Left cardiac atrium (tissue), 4 donors: ENCODE measurements at regions not wholly inside any gene's neighbourhood (a gene's known extent, or its start where the extent isn't known, plus 50 kb on each side); places are given as distances from the start of the nearest gene placed in this dataset.
A peak's percentile ranks its signal among the peaks of the same experiment; 100 is the strongest.

Experiments
- ATAC-seq, 2 donors: fragments of 200-7000 bp; cut with Tn5 transposase; one replicate each; pipeline ENCODE4 v1.9.1; 2020; ENCODE audit warnings: mild to moderate bottlenecking in 2 of 2, moderate library complexity in 2 of 2
- DNase-seq: peaks from one replicate; pipeline ENCODE4 v3.0.0-alpha.2; 2020
- intact Hi-C, 2 donors: fragments of 100-400 bp; cut with DNase I; formaldehyde crosslinking; loops; one replicate each; pipeline versions ENCODE4 v1.14.1 to v1.15.1; 2022 to 2023
- donor health status: DM: no; HTN: yes; CAD: no.
- donor health status: DM: no; HTN: yes; CAD: no; lungs with severe emphysema.
- donor health status: DM: yes; HTN: yes; CAD: no.
- donor health status: Dilated cardiomyopathy.

DNA sequence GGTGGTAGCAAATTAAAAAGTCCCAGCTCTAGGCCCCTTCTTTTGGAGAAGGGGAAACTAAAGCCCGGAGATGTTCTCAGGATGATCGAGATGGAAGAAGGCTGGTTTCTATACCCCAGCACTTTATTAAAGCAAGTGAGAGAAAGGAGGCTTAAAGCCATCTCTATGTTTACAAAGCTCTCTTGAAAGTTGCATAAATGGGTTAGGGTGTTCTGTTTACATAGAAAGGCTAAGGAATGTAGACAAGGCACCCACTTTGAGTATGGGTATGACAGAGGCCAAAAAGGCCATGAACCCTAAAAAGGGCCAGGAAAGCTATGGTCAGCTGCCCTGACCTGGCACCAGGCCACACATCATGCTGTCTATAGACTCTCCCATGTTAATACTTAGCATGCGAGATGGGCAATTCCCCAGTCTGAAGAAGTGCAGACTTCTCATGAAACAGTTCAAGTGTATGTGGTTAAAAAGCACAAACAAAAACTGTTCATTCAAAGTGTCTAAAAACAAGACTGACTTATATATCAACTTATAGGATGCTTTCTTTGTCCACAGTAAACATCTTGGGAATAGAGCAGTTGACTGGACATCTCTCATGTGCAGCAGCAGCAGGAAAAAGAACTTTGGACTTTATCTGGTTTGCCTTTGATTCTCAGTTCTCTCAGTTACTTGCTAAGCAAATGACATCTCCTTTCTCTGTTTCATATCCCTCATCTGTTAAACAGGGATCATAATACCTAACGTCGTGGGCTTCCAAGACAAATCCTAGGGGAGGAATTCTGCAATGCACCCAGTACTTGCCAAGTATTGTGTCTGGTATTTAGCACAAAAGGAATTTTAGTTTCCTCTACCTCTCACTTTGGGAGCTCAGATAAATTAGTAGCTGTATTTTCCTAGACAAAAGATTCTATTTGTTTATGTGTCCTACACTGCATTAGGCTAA lies 521.6 kb downstream of the PLPP3 start:
- no peak for DNase-seq
- intact Hi-C loops: no loop called here
- ATAC-seq: no peak

DNA sequence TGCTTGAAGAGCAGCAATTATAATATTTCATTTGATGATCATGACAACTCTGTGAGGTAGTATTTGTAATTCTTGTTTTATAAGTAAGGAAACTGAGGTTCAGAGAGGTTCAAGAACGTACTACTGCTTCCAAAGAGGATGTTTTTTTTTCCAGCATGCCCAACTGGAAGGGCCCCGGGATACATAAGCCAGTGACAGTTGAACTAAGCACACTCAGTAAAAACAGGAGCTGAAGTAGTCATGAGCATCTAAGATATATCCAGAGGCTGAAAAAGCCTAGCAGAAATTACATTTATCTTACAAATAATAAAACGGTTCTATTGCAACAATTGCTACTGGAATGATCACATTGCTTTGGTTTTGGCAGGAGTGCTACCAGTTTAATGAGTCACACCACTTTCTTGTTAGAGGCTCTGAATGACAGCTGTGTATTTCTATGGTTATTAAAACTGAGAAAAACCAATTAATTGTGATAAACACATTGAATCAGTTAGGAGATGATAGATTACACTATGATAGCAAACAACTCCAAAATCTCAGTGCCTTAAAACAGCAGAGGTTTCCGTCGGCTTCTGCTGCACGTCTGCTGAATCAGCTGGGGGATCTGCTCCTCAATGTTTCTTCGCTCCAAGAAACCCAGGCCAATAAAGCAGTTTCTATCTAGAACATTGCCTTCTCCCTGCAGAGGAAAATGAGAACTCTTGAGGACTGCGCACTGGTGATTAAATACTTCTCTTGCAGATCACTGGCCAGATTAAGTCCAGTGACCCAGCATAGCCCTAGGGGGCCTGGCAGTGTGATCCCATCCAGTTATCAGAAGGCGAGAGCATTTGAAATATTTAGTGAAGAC lies 522.7 kb downstream of the PLPP3 start:
- intact Hi-C loops: no loop called here
- peak in 1 of 2 donors; percentile 23 for ATAC-seq
- no peak for DNase-seq

DNA sequence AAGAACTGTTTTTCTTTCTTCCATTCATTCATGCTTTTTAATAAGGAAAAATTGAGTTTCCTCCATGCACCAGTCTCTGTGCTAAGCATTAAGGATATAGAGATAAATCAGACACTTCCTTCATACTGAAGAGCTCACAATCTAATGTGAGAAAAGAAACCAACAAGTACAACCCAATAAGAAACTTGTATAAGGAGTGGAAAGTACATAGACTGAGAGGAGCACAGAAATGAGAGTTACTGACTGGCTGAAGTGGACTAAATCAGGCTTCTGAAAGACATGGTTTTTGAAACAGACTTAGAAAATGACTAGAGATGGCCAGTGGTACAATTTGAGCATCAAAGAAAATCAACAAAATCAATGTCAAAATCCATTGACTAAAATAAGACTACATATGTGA lies 524.4 kb downstream of the PLPP3 start:
- ATAC-seq (no peak), DNase-seq (no peak)
- intact Hi-C loops: no loop called here

GRCh38 chr1:56052041-56052440 lies 527.3 kb downstream of the PLPP3 start:
- intact Hi-C loops: no loop called here
- no peak for DNase-seq
- no peak for ATAC-seq

DNA sequence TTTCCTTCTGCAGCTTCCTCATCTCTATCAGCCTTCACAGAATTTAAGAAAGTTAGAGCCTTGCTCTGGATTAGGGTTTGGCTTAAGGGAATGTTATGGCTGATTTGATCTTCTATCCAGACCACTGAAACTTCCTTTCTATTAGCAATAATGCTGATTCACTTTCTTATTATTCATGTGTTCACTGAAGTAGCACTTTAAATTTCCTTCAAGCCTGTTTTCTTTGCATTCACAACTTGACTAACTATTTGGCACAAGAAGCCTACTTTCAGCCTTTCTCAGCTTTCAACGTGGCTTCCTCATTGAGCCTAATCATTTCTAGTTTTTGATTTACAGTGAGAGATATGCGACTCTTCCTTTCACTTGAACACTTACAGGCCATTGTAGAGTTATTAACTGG lies 528.5 kb downstream of the PLPP3 start:
- intact Hi-C loops: no loop called here
- ATAC-seq (no peak), DNase-seq (no peak)

- intact Hi-C loops: no loop called here
- no peak for DNase-seq
- no peak for ATAC-seq
Observed at GRCh38 chr1:56045477-56045876, 533.9 kb downstream of the PLPP3 start.

GRCh38 chr1:56045062-56045461 lies 534.3 kb downstream of the PLPP3 start:
- DNase-seq (no peak), ATAC-seq (no peak)
- intact Hi-C loops: no loop called here

GRCh38 chr1:56036479-56036878 lies 542.9 kb downstream of the PLPP3 start:
- no peak for ATAC-seq
- intact Hi-C loops: no loop called here
- no peak for DNase-seq

DNA sequence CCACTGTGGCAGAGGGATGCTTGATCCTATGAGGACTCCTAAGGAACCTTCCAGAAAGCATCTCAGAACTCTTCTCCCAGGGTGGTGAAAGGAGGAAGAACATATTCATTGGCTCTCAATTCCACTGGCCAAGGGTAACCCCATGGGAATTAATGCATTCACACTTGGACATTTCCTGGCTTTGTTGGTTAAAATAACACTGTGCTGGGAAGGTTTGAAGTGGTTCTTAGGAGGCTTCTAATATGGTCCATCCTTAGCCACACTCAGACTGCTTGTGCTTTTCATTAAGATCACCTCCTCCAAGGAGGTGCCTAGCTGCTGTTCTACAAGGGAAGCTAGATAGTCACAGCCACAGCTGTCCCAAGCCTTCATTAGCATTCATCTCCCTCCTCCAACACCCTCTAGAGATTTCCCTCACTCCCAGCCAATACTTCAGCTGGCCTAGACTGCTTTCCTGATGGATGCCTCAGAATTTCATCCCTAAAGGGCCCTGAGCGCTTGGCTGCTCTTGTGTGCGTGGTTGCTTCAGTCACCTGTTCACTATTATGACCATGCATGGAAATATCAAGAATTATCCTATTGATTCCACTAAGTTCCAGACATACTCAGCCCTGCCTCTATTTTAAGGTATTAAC lies 544.4 kb downstream of the PLPP3 start:
- intact Hi-C loops: no loop called here
- ATAC-seq: peak; percentile 19 to 48
- DNase-seq: no peak

GRCh38 chr1:56034222-56034621 lies 545.1 kb downstream of the PLPP3 start:
- intact Hi-C loops: no loop called here
- ATAC-seq (peak in 1 of 2 donors; percentile 56), DNase-seq (no peak)

- ATAC-seq: no peak
- intact Hi-C loops: no loop called here
- no peak for DNase-seq
Observed at GRCh38 chr1:56033321-56034037, 545.9 kb downstream of the PLPP3 start.

DNA sequence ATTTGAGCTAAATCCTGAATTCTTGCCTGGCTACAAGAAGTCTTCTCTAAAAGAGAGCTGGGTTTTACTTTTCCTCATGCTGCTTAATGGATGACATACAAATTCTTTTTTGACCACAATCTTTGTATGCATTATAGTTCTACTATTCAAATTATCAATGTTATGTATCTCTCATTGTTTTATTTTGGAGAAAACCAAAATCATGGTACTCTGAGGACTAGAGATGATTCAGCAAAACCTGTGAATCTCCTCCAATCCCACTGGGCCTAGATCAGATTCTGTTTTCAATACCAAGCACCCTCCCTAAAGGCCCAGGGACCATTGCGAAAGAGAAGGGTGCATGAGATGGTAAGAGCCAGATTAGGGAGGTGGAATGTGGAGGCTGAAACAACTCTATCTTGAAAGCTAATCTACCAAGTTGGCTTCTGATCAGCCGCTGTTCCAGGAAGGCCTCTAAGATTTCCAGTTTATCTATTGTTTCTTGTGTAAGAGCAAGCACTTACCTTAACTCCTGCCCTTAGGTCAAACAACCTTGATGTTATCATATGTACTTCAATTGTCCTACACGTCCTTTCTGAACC lies 547.2 kb downstream of the PLPP3 start:
- intact Hi-C loops: no loop called here
- ATAC-seq (no peak), DNase-seq (no peak)

DNA sequence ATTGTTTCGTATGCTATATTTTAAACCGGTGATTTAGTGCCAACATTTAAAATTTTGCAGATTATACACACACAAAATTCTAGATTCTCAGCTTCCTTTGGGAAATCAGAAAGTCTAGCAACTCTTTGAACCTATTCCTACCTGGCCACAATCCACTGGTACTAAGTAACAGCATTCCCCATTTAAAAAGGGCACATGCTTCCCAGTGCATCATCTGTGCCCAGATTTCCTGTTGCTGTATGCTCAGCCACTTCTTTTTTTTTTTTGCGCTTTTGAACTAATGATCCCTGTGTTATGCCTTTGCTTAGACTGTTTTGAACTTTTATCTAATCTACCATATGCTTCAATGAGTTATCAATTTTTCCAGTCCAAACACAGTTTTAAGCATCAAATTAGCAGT lies 548.4 kb downstream of the PLPP3 start:
- intact Hi-C loops: no loop called here
- DNase-seq (no peak), ATAC-seq (no peak)

DNA sequence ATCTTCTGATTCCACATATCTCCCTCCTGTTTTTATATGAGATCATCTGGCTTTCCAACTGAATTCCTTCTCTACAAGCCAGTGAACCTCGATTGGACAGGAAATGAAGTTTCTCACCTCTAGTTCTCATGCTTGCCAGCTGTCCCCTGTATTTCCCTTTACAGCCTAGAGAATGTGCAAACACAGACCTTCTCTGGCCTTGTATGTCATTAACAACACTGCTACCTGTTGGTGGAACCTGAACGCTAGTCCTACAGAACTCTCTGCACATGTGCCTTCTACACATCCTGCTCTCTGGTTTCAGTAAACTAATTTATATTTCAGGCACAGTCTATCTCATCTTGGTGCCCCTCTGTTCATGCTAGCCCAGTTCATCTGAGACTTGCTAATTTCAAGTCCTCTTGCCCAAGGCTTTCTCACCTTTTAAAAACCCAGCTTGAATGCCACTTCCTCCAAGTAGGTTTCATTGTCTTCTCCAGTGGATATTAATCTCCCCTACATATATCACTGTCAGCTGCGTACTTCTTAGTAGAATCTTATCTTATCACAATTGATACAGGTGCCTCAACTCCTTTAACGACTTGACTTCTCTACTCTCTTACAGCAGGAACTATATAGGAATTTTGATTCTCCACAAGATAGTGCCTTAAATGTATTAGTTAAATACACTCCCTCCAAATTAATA lies 549.9 kb downstream of the PLPP3 start:
- ATAC-seq (no peak), DNase-seq (no peak)
- intact Hi-C loops: no loop called here

- ATAC-seq (no peak), DNase-seq (no peak)
- intact Hi-C loops: no loop called here
Observed at GRCh38 chr1:56028911-56029310, 550.5 kb downstream of the PLPP3 start.

GRCh38 chr1:56028244-56028643 lies 551.1 kb downstream of the PLPP3 start:
- intact Hi-C loops: no loop called here
- DNase-seq (no peak), ATAC-seq (no peak)

DNA sequence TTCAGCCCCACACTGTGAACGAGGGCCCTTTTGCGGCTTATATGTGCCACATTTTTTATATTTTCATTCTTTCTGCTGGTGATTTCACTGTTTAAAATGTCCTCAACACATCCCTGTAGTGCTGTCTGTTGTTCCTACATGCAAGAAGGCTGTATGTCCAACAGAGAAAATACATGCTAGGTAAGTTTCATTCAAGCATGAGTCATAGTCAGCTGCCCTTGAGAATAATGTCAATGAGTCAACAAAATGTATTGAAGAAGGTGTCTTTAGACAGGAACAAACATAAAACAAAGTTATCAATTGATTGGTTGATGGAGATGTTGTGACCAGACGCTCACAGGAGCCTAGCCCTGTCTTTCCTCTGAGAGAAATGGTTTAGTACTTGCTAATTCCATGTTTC lies 553.4 kb downstream of the PLPP3 start:
- intact Hi-C loops: no loop called here
- ATAC-seq (no peak), DNase-seq (no peak)

DNA sequence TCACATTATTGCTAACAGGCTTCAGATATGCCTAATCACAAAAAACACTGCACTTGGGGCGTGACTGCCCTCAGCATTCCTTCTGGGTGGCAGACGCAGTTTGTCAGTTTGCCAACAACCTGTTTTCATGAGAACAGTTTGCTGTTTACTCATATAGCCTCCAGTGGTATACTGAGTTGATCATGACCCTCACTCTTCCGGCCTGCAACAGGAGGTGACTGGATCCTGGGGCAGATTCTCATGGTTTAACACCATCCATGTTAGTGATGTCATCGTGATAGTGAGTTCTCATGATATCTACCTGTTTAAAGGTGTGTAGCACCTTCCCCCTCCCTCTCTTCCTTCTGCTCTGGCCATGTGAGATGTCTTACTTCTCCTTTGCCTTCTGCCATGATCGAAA lies 555.2 kb downstream of the PLPP3 start:
- no peak for ATAC-seq
- no peak for DNase-seq
- intact Hi-C loops: no loop called here
